ENCODE measurements at regions not wholly inside any gene's neighbourhood (a gene's known extent, or its start where the extent isn't known, plus 50 kb on each side); places are given as distances from the start of the nearest gene placed in this dataset.

DNA sequence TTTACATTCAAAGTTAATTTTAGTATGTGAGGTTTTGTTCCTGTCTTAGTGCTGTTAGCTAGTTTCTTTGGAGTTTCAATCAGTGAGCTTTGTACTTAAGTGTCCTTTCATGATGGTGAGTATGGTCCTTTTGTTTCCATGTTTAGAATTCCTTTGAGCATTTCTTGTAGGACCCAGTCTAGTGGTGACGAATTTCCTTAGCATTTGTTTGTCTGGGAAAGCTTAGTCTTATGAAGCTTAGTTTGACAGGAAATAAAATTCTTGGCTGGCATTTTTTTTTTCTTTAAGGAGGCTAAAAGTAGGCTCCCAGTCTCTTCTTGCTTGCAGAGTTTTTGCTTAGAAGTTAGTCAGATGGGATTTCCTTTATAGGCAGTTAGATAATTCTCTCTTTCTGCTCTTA, 209.2 kb upstream of the SEMA3C start:
- TF ChIP-seq, protein P1, sequence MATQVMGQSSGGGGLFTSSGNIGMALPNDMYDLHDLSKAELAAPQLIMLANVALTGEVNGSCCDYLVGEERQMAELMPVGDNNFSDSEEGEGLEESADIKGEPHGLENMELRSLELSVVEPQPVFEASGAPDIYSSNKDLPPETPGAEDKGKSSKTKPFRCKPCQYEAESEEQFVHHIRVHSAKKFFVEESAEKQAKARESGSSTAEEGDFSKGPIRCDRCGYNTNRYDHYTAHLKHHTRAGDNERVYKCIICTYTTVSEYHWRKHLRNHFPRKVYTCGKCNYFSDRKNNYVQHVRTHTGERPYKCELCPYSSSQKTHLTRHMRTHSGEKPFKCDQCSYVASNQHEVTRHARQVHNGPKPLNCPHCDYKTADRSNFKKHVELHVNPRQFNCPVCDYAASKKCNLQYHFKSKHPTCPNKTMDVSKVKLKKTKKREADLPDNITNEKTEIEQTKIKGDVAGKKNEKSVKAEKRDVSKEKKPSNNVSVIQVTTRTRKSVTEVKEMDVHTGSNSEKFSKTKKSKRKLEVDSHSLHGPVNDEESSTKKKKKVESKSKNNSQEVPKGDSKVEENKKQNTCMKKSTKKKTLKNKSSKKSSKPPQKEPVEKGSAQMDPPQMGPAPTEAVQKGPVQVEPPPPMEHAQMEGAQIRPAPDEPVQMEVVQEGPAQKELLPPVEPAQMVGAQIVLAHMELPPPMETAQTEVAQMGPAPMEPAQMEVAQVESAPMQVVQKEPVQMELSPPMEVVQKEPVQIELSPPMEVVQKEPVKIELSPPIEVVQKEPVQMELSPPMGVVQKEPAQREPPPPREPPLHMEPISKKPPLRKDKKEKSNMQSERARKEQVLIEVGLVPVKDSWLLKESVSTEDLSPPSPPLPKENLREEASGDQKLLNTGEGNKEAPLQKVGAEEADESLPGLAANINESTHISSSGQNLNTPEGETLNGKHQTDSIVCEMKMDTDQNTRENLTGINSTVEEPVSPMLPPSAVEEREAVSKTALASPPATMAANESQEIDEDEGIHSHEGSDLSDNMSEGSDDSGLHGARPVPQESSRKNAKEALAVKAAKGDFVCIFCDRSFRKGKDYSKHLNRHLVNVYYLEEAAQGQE (IDR thresholded peaks at IDR 0.05) = no peak
- TF ChIP-seq CTCF (IDR thresholded peaks at IDR 0.05; ENCODE audit: low read depth, low read length, missing input control) (no peak), TAF1 (conservative IDR thresholded peaks at IDR 0.05) (no peak), FOXA1 (IDR thresholded peaks at IDR 0.05) (no peak), YY1 (IDR thresholded peaks at IDR 0.05) (no peak), HNF4A (conservative IDR thresholded peaks at IDR 0.05) (no peak), GABPA (IDR thresholded peaks at IDR 0.05 in 1 of 2, conservative IDR thresholded peaks at IDR 0.05 in 1 of 2) (no peak), JUND (IDR thresholded peaks at IDR 0.05) (no peak), SP1 (IDR thresholded peaks at IDR 0.05) (no peak), ZBTB33 (IDR thresholded peaks at IDR 0.05) (no peak), MAX (IDR thresholded peaks at IDR 0.05) (no peak)
